ENCODE measurements at regions not wholly inside any gene's neighbourhood (a gene's known extent, or its start where the extent isn't known, plus 50 kb on each side); places are given as distances from the start of the nearest gene placed in this dataset.

DNA sequence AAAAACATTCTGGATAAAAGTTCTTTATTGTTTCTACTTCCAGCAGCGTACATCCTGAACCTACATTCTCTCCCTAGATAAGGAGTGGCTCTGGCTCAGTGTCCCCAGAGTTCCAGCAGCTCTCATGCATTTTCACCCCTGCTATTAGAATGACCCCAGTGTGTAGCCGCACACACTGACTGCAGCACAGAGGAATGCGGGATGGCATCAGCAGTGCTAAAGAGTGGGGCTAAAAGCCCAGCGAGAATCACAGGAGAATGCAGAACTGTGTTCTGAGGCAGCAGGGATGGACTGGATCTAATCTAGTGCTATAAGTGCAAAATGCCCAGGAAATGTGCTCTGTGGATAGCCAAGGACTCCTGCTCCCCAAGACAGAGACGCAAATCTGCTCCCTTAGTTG lies 66.4 kb upstream of the TJP1 start:
- intact Hi-C loops (cut with DNase I), result loop anchor here (5.0 kb wide), 1 partner anchor 66 kb away; the partner anchor contains the start of gene TJP1

GRCh38 chr15:29887721-29888120 lies 65.5 kb upstream of the TJP1 start:
- intact Hi-C loops (cut with DNase I), result loop anchor here (5.0 kb wide), 1 partner anchor 65 kb away; the partner anchor contains the start of gene TJP1

More for the DNA sequence above, 66.4 kb upstream of the TJP1 start:
- DNase-seq (ENCODE audit: low spot score), result no peak

DNA sequence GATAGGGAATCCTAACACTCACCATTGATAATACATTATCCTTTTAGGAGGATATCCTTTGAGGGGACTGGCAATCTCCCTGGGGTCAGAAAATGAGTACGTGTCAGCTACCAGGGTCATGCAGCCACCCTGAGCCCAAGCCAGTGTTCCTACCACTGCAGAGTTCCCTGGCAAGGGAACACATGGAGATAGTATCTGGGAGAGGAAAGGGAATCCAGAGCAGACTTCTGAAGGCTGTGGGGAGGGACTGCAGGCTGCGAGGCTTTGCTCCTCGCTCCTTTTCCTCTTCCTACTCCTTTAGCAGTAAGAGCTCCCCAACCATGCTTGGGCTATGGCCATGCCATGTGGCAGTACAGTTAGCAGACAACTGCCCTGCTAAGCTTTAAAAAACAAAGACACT lies 62.9 kb upstream of the TJP1 start:
- DNase-seq (ENCODE audit: low spot score), result no peak
- intact Hi-C loops (cut with DNase I), result loop anchor here (5.0 kb wide), 1 partner anchor 63 kb away; the partner anchor contains the start of gene TJP1

More at GRCh38 chr15:29887721-29888120, 65.5 kb upstream of the TJP1 start:
- no peak for DNase-seq (ENCODE audit: low spot score)

DNA sequence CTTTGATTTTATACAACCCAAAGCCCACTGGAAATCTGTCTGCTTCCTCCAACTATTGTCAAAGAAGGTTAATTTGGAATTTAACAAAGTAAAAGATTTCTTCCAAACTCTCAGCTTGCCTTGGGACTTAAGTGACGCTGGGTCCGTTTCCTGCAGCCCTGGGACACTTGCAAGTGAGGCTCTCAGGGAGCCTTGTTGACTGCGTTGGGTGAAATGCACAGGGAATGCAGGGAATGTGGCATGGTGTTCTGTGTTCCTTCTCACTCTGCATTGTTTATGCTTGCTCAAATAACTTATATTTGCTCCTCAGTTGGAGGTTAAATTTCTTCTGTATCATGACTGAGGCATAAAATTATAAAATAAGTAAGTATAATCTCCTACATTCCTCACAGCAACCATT lies 60.9 kb upstream of the TJP1 start:
- no peak for DNase-seq (ENCODE audit: low spot score)

DNA sequence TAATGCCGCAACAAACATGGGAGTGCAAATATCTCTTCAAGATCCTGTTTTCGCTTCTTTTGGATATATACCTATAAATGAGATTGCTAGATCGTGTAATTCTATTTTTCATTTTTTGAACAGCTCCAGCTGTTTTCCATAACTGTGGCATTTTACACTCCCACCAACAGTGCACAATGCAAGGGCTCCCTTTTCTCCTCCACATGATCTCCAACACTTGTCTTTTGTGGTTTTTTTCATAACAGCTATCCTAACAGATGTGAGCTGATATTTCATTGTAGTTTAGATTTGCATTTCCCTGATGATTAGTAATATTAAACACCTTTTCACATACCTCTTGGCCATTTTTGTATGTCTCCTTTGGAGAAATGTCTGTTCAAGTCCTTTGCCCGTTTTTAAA lies 58.6 kb upstream of the TJP1 start:
- intact Hi-C loops (cut with DNase I), result loop anchor here (5.0 kb wide), 1 partner anchor 34 kb away; no protein-coding TSS in a partner anchor
- DNase-seq (ENCODE audit: low spot score), result no peak

More for the DNA sequence above, 60.9 kb upstream of the TJP1 start:
- intact Hi-C loops (cut with DNase I), result loop anchor here (5.0 kb wide), 1 partner anchor 36 kb away; no protein-coding TSS in a partner anchor

- DNase-seq (ENCODE audit: low spot score), result no peak
- intact Hi-C loops (cut with DNase I), result loop anchor here (5.0 kb wide), 1 partner anchor 33 kb away; no protein-coding TSS in a partner anchor
Observed at GRCh38 chr15:29880341-29880740, 58.1 kb upstream of the TJP1 start.

DNA sequence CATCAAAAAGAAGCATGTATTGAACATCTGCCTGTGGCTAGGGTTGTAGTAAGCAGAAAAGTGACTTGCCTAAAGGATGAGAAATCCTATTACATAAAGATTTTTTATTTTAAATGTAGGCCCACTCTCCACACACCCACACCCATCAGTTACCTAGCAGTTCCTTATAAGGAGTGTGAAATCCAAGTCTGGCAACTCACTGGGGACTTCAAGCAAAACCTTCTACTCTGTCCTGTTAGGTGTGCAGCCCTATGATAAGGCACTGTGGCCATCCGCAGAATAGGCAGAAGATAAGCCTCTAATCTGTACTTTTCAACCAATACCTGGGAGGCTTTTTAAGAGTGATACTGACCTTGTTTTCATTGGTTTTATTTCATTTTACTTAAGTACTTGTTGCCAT lies 52.7 kb upstream of the TJP1 start:
- no peak for DNase-seq (ENCODE audit: low spot score)
- intact Hi-C loops (cut with DNase I), result loop anchor here (5.0 kb wide), 1 partner anchor 38 kb away; no protein-coding TSS in a partner anchor

- DNase-seq (ENCODE audit: low spot score), result no peak
- intact Hi-C loops (cut with DNase I), result loop anchor here (5.0 kb wide), 1 partner anchor 37 kb away; no protein-coding TSS in a partner anchor
Observed at GRCh38 chr15:29873947-29874411, 51.7 kb upstream of the TJP1 start.

DNA sequence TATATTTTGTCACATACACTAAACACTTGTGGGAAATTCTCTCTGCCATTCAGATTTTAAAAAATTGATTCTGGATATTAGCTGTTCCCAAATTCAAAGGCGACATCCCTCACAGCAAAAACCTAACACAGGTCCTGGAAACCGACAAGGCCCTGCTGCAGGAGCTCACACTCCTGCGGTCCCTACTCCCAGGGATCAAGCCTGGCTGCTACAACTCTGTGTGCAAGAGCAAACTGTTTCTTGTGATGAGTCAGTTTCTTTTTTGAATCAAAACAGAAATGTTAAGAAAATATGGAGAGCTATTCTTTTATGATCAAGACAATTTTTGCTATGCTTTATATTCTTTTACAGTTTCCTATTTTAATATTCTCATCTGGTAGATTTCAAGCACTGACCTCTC lies 51.0 kb upstream of the TJP1 start:
- intact Hi-C loops (cut with DNase I), result loop anchor here (5.0 kb wide), 1 partner anchor 36 kb away; no protein-coding TSS in a partner anchor
- DNase-seq (ENCODE audit: low spot score), result no peak

- intact Hi-C loops (cut with DNase I), result loop anchor here (5.0 kb wide), 1 partner anchor 35 kb away; no protein-coding TSS in a partner anchor
- DNase-seq (ENCODE audit: low spot score), result no peak
Observed at GRCh38 chr15:29872716-29873115, 50.4 kb upstream of the TJP1 start.

Measured in cardiac septum (tissue), 1 donor.